ENCODE measurements at regions not wholly inside any gene's neighbourhood (a gene's known extent, or its start where the extent isn't known, plus 50 kb on each side); places are given as distances from the start of the nearest gene placed in this dataset.

DNA sequence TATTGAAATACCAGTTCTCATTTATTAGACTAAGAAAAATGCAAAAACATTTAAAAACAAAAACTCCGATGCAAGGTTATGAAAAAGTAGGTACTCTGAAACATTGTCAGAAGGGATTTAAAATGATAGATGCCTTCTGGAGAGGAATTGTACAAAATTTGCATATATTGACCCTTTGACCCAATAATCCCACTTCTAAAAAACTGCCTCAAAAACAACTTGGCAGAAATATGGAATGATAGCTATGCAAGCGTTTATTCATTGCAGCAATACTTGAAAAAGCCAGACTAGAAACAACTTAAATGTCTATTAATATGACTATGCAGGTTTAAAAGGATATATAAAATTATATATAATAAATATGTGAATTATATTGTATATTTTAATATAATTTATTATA, 118.4 kb downstream of the PLK2 start:
- TF ChIP-seq EP300 (IDR thresholded peaks at IDR 0.05) (no peak), POLR2A (IDR thresholded peaks at IDR 0.05) (no peak), POLR2AphosphoS5 (IDR thresholded peaks at IDR 0.05) (no peak)
- TF ChIP-seq, protein P1, sequence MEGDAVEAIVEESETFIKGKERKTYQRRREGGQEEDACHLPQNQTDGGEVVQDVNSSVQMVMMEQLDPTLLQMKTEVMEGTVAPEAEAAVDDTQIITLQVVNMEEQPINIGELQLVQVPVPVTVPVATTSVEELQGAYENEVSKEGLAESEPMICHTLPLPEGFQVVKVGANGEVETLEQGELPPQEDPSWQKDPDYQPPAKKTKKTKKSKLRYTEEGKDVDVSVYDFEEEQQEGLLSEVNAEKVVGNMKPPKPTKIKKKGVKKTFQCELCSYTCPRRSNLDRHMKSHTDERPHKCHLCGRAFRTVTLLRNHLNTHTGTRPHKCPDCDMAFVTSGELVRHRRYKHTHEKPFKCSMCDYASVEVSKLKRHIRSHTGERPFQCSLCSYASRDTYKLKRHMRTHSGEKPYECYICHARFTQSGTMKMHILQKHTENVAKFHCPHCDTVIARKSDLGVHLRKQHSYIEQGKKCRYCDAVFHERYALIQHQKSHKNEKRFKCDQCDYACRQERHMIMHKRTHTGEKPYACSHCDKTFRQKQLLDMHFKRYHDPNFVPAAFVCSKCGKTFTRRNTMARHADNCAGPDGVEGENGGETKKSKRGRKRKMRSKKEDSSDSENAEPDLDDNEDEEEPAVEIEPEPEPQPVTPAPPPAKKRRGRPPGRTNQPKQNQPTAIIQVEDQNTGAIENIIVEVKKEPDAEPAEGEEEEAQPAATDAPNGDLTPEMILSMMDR (IDR thresholded peaks at IDR 0.05) = no peak
- Histone ChIP-seq H3K4me1 (no peaks in the 10 kb centered on the region), H3K4me3 (no peak overlapping the region), H3K27ac (no peak overlapping the region), H3K27me3 (no peaks in the 10 kb centered on the region), H3K36me3 (no peaks in the 10 kb centered on the region), H3K9me3 (peaks cover 0 to 6% (median 0%) of the 10 kb centered on the region in 3 donors)
- 52 to 88% methylated on average over 2 of the region's 2 CpGs for WGBS, 2 donors (ENCODE audit: low coverage in 1 of 2)
- ATAC-seq = no peak

DNA sequence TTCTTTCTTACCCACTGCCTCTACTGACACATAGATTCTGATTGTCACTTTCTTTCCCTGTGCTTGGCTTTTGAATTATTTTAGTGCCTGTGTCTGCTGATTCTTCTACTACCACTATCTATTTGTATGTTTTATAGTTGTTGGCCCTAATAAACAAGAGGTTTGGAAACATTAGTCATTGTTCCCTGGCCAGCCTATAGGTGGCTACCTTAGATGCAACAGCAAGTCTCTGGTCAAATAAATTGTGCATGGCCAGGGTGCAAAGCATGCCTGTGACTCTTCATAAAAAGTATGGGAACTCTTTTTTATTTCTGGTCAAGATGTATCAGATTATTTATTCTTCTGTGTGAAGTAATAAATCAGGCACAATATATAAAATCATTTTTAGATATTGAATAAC, 124.4 kb downstream of the PLK2 start:
- H3K27ac ChIP-seq = no peak overlapping the region
- no peaks in the 10 kb centered on the region for H3K4me1 ChIP-seq
- no peak for ATAC-seq
- no peak for TF ChIP-seq POLR2AphosphoS5 (IDR thresholded peaks at IDR 0.05)
- TF ChIP-seq EP300 (IDR thresholded peaks at IDR 0.05) = no peak
- TF ChIP-seq, protein P1 (IDR thresholded peaks at IDR 0.05) = no peak
- TF ChIP-seq POLR2A (IDR thresholded peaks at IDR 0.05) = no peak
- H3K27me3 ChIP-seq = no peaks in the 10 kb centered on the region
- no peak overlapping the region for H3K4me3 ChIP-seq
- H3K36me3 ChIP-seq = no peaks in the 10 kb centered on the region
- peaks cover 0 to 6% (median 0%) of the 10 kb centered on the region in 3 donors for H3K9me3 ChIP-seq

- TF ChIP-seq EP300 (IDR thresholded peaks at IDR 0.05) (no peak), POLR2A (IDR thresholded peaks at IDR 0.05) (no peak), POLR2AphosphoS5 (IDR thresholded peaks at IDR 0.05) (no peak)
- TF ChIP-seq, protein P1 (IDR thresholded peaks at IDR 0.05) = no peak
- H3K4me1 ChIP-seq = no peaks in the 10 kb centered on the region
- no peak for ATAC-seq
Measured at GRCh38 chr5:58334035-58334434, 125.9 kb downstream of the PLK2 start.

GRCh38 chr5:58330781-58331180, 129.1 kb downstream of the PLK2 start:
- Histone ChIP-seq H3K9me3 (no peaks in the 10 kb centered on the region), H3K4me1 (no peaks in the 10 kb centered on the region), H3K36me3 (no peaks in the 10 kb centered on the region), H3K27me3 (no peaks in the 10 kb centered on the region), H3K4me3 (no peak overlapping the region), H3K27ac (no peak overlapping the region)
- ATAC-seq = no peak
- 87 to 92% methylated on average over 2 of the region's 2 CpGs for WGBS, 2 donors (ENCODE audit: low coverage in 1 of 2)
- TF ChIP-seq, protein P1 (IDR thresholded peaks at IDR 0.05) = no peak
- TF ChIP-seq POLR2A (IDR thresholded peaks at IDR 0.05) (no peak), EP300 (IDR thresholded peaks at IDR 0.05) (no peak), POLR2AphosphoS5 (IDR thresholded peaks at IDR 0.05) (no peak)

More at GRCh38 chr5:58334035-58334434, 125.9 kb downstream of the PLK2 start:
- H3K9me3 ChIP-seq = peaks cover 0 to 6% (median 0%) of the 10 kb centered on the region in 3 donors
- H3K27me3 ChIP-seq = no peaks in the 10 kb centered on the region
- no peaks in the 10 kb centered on the region for H3K36me3 ChIP-seq
- no peak overlapping the region for H3K4me3 ChIP-seq
- H3K27ac ChIP-seq = no peak overlapping the region

DNA sequence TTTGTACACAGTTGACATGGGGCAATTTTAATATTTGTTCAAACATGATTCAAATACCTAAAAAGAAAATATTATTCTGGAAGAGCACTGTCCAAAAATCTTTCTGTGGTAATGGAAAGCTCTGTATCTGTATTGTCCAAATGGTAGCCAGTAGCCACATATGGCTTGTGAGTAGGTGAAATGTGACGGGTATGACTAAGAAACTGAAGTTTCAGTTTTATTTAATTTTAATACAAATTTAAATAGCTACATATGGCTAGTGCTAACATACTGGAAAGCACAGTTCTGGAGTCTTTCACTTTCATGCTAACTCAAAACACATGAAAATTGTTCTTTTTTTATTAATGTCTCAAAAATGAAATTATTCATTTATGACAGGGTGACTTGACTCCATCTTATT, 132.6 kb downstream of the PLK2 start:
- ATAC-seq = no peak
- WGBS, 2 donors (ENCODE audit: low coverage in 1 of 2) = 64 to 83% methylated on average over 1 of the region's 1 CpG
- H3K27ac ChIP-seq = no peak overlapping the region
- no peaks in the 10 kb centered on the region for H3K9me3 ChIP-seq
- no peak overlapping the region for H3K4me3 ChIP-seq
- no peaks in the 10 kb centered on the region for H3K27me3 ChIP-seq
- no peaks in the 10 kb centered on the region for H3K36me3 ChIP-seq
- TF ChIP-seq, protein P1 (IDR thresholded peaks at IDR 0.05) = no peak
- TF ChIP-seq EP300 (IDR thresholded peaks at IDR 0.05) = no peak
- TF ChIP-seq POLR2AphosphoS5 (IDR thresholded peaks at IDR 0.05) = no peak
- no peak for TF ChIP-seq POLR2A (IDR thresholded peaks at IDR 0.05)
- no peaks in the 10 kb centered on the region for H3K4me1 ChIP-seq
